ENCODE measurements at regions not wholly inside any gene's neighbourhood (a gene's known extent, or its start where the extent isn't known, plus 50 kb on each side); places are given as distances from the start of the nearest gene placed in this dataset.

GRCh38 chr10:61549861-61550260 is 96.7 kb upstream of the TMEM26 start:
- no peak for TF ChIP-seq PATZ1 (CRISPR knock-in tag; IDR thresholded peaks at IDR 0.05)
- TF ChIP-seq GLI4 (CRISPR knock-in tag; IDR thresholded peaks at IDR 0.05; ENCODE audit: borderline replicate concordance) = no peak
- TF ChIP-seq ZFAT (CRISPR knock-in tag; conservative IDR thresholded peaks at IDR 0.05) = no peak
- TF ChIP-seq ZSCAN29 (CRISPR knock-in tag; conservative IDR thresholded peaks at IDR 0.05) = no peak
- no peak for TF ChIP-seq RAD21 (CRISPR knock-in tag; IDR thresholded peaks at IDR 0.05)
- TF ChIP-seq HOXA7 (CRISPR knock-in tag; IDR thresholded peaks at IDR 0.05) = no peak
- TF ChIP-seq ZNF274 (CRISPR knock-in tag; IDR thresholded peaks at IDR 0.05) = no peak
- no peak for TF ChIP-seq CREM (IDR thresholded peaks at IDR 0.05)
- TF ChIP-seq CREM (CRISPR knock-in tag; IDR thresholded peaks at IDR 0.05) = no peak
- TF ChIP-seq MED8 (CRISPR knock-in tag; IDR thresholded peaks at IDR 0.05; ENCODE audit: insufficient replicate concordance) = no peak
- TF ChIP-seq ZNF337 (CRISPR knock-in tag; IDR thresholded peaks at IDR 0.05; ENCODE audit: borderline replicate concordance, low read depth) = no peak
- TF ChIP-seq EZH2 (conservative IDR thresholded peaks at IDR 0.05; ENCODE audit: low read depth, low read length) = no peak
- no peak for TF ChIP-seq SIN3A (IDR thresholded peaks at IDR 0.05; ENCODE audit: borderline replicate concordance, low read depth, low read length)
